ENCODE measurements at regions not wholly inside any gene's neighbourhood (a gene's known extent, or its start where the extent isn't known, plus 50 kb on each side); places are given as distances from the start of the nearest gene placed in this dataset.

- TF ChIP-seq, protein P1, sequence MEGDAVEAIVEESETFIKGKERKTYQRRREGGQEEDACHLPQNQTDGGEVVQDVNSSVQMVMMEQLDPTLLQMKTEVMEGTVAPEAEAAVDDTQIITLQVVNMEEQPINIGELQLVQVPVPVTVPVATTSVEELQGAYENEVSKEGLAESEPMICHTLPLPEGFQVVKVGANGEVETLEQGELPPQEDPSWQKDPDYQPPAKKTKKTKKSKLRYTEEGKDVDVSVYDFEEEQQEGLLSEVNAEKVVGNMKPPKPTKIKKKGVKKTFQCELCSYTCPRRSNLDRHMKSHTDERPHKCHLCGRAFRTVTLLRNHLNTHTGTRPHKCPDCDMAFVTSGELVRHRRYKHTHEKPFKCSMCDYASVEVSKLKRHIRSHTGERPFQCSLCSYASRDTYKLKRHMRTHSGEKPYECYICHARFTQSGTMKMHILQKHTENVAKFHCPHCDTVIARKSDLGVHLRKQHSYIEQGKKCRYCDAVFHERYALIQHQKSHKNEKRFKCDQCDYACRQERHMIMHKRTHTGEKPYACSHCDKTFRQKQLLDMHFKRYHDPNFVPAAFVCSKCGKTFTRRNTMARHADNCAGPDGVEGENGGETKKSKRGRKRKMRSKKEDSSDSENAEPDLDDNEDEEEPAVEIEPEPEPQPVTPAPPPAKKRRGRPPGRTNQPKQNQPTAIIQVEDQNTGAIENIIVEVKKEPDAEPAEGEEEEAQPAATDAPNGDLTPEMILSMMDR (IDR thresholded peaks at IDR 0.05; ENCODE audit: borderline replicate concordance, extremely low read depth, low read length, poor library complexity, severe bottlenecking) = no peak
- TF ChIP-seq EZH2 (IDR thresholded peaks at IDR 0.05; ENCODE audit: borderline replicate concordance, low read depth, low read length, severe bottlenecking) = no peak
These were observed 112.2 kb upstream of the SHB start for GRCh38 chr9:38181232-38181631.

Measured in DND-41 (cell line).